A673 (cell line): ENCODE measurements at regions not wholly inside any gene's neighbourhood (a gene's known extent, or its start where the extent isn't known, plus 50 kb on each side); places are given as distances from the start of the nearest gene placed in this dataset.

Experiments used
- BruUV-seq: library from RNA; stranded (reverse); fragments of 400-500 nt; replicated peaks from 2 replicates; lab custom pipeline; 2021; lab: Mats Ljungman, UMichigan
- CTCF ChIA-PET: fragments of 300-600 bp; sonication (Branson Sonifier 250); formaldehyde crosslinking; loops from one replicate; lab custom pipeline; 2022; ENCODE audit warnings: antibody characterized with exemption; lab: Charles Lee
- POLR2A ChIA-PET: fragments of 300-600 bp; sonication (Branson Sonifier 250); formaldehyde crosslinking; loops from one replicate; lab custom pipeline; 2022; ENCODE audit warnings: antibody characterized with exemption; ENCODE audit not compliant: low non-redundant PET; lab: Charles Lee
- DNase-seq: peaks from one replicate; pipeline ENCODE4 v3.0.0-alpha.2; 2015; ENCODE audit warnings: low spot score
- H3K27ac ChIP-seq: fragments of 200-600 bp; sonication (generic); 2 replicates; pipeline ENCODE4 v1.5.1; 2016; ENCODE audit warnings: mixed run types, low read depth, mild to moderate bottlenecking, mixed read lengths, antibody characterized with exemption, low read length; ENCODE audit not compliant: poor library complexity, severe bottlenecking
- H3K27me3 ChIP-seq: fragments of 200-600 bp; sonication (generic); replicated peaks from 2 replicates; pipeline ENCODE4 v1.6.1; 2017; ENCODE audit warnings: mixed run types, low read depth, mild to moderate bottlenecking, mixed read lengths, antibody characterized with exemption, low read length; ENCODE audit not compliant: insufficient read depth, poor library complexity
- H3K36me3 ChIP-seq: fragments of 200-600 bp; sonication (generic); 2 replicates; pipeline ENCODE4 v1.6.1; 2016; ENCODE audit warnings: mixed run types, mild to moderate bottlenecking, mixed read lengths, antibody characterized with exemption, low read length; ENCODE audit not compliant: insufficient read depth, poor library complexity, severe bottlenecking
- H3K4me1 ChIP-seq: fragments of 200-600 bp; sonication (generic); 2 replicates; pipeline ENCODE4 v1.6.1; 2017; ENCODE audit warnings: mixed run types, mild to moderate bottlenecking, mixed read lengths, antibody characterized with exemption, low read length; ENCODE audit not compliant: insufficient read depth, poor library complexity, severe bottlenecking
- H3K4me3 ChIP-seq: fragments of 200-600 bp; sonication (generic); 2 replicates; pipeline ENCODE4 v1.5.1; 2016; ENCODE audit warnings: low read depth, mixed run types, mild to moderate bottlenecking, mixed read lengths, low read length; ENCODE audit not compliant: poor library complexity, severe bottlenecking
- H3K9me3 ChIP-seq: fragments of 200-600 bp; sonication (generic); 2 replicates; pipeline ENCODE4 v1.6.1; 2016; ENCODE audit warnings: mixed run types, low read depth, mild to moderate bottlenecking, mixed read lengths, antibody characterized with exemption, low read length; ENCODE audit not compliant: poor library complexity, severe bottlenecking
- CTCF ChIP-seq: fragments of 300-800, 200-600 bp; sonication (generic); conservative IDR thresholded peaks from 2 replicates; pipeline ENCODE4 v1.5.1; 2017; ENCODE audit warnings: low read depth, mild to moderate bottlenecking, antibody characterized with exemption, low read length, moderate library complexity, mixed read lengths
- EZH2 ChIP-seq: fragments of 200-600 bp; sonication (generic); IDR thresholded peaks from 2 replicates; pipeline ENCODE4 v1.6.1; 2017; ENCODE audit warnings: borderline replicate concordance, low read depth, mild to moderate bottlenecking, mixed read lengths, antibody characterized with exemption, low read length; ENCODE audit not compliant: poor library complexity, severe bottlenecking
- intact Hi-C: fragments of 100-400 bp; cut with micrococcal nuclease; formaldehyde crosslinking; loops from one replicate; pipeline ENCODE4 v1.10.0; 2022; ENCODE audit not compliant: unreplicated experiment

GRCh38 chr7:21359163-21359562, 68.7 kb upstream of the SP4 start:
- Histone ChIP-seq H3K27ac (no peak overlapping the region), H3K9me3 (no peaks in the 10 kb centered on the region), H3K36me3 (no peaks in the 10 kb centered on the region), H3K4me1 (no peaks in the 10 kb centered on the region), H3K4me3 (no peak overlapping the region), H3K27me3 (peaks cover 40% of the 10 kb centered on the region)
- POLR2A ChIA-PET, result no interaction called here
- CTCF ChIA-PET, result no interaction called here
- no TSS peak for BruUV-seq
- no peak for DNase-seq
- TF ChIP-seq CTCF, result no peak
- no peak for TF ChIP-seq EZH2
- intact Hi-C loops, result no loop called here

GRCh38 chr7:21361413-21362125, 66.3 kb upstream of the SP4 start:
- Histone ChIP-seq H3K4me1 (no peaks in the 10 kb centered on the region), H3K27me3 (peaks cover 26% of the 10 kb centered on the region), H3K36me3 (no peaks in the 10 kb centered on the region), H3K4me3 (no peak overlapping the region), H3K27ac (no peak overlapping the region), H3K9me3 (no peaks in the 10 kb centered on the region)
- POLR2A ChIA-PET, result no interaction called here
- BruUV-seq, result no TSS peak
- no peak for DNase-seq
- no peak for TF ChIP-seq CTCF
- no peak for TF ChIP-seq EZH2
- CTCF ChIA-PET, result no interaction called here
- intact Hi-C loops, result no loop called here

GRCh38 chr7:21364801-21365271, 63.0 kb upstream of the SP4 start:
- BruUV-seq, result no TSS peak
- Histone ChIP-seq H3K9me3 (no peaks in the 10 kb centered on the region), H3K4me1 (no peaks in the 10 kb centered on the region), H3K27me3 (peaks cover 20% of the 10 kb centered on the region), H3K4me3 (no peak overlapping the region), H3K27ac (no peak overlapping the region), H3K36me3 (no peaks in the 10 kb centered on the region)
- TF ChIP-seq EZH2 (no peak), CTCF (no peak)
- ChIA-PET POLR2A (no interaction called here), CTCF (no interaction called here)
- DNase-seq, result no peak
- intact Hi-C loops, result no loop called here
